Activated CD4-positive, CD25-positive, alpha-beta regulatory T cell treated with anti-CD3 and anti-CD28 coated beads, Interleukin-2, amount 50 U/mL, for 24 hours (primary cell): ENCODE measurements at regions not wholly inside any gene's neighbourhood (a gene's known extent, or its start where the extent isn't known, plus 50 kb on each side); places are given as distances from the start of the nearest gene placed in this dataset.
A peak's percentile ranks its signal among the peaks of the same experiment; 100 is the strongest.
"Not testable (repeated sequence)": the region's sequence is repeated elsewhere in the genome, so short reads cannot be mapped to it uniquely, and the experiment has no call there.

Experiments
- ATAC-seq, 2 donors: fragments of 150-1000 bp; cut with Tn5 transposase; one replicate each; pipeline ENCODE4 v1.10.0; 2021; ENCODE audit warnings: mild to moderate bottlenecking in 1 of 2, moderate library complexity in 1 of 2

DNA sequence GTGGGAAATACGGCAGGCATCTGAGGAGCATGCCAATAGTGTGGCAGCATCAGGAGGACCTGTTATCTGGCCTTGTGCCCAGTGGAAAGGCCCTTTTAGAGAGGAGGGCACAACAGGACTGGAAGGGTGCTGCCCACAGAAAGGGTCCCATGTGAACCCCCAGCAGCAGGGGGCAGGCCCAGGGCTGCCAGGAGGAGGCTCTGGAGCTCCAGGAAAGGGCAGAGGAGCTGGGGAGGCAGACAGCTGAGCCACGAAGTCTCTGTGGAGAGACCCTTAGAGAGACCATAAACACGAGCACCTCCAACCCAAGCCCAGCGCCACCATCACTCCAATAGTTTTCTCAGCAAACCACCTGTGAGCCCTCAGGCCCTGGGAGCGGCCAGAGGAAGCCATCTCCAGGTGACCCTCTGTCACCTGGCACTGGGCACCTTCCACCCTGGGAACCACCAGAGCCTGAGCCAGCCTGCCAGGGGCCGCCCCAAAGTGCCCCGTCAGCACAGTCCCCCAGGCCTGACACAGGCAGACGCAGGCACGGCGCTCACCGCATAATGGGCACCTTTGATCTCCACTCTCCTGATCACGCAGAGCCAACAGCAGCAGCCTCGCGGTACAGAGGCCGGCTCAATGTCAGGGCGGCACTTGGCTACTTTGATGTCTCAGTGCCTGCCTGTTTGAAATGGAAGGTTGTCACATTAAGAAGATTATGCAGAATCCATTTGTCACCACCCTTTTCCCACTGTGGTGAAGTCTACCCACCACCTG lies 162.5 kb upstream of the RAB6C start:
- no peak for ATAC-seq

GRCh38 chr2:129819855-129820254 lies 159.6 kb upstream of the RAB6C start:
- no peak for ATAC-seq

GRCh38 chr2:129820908-129821307 lies 158.6 kb upstream of the RAB6C start:
- ATAC-seq: no peak

DNA sequence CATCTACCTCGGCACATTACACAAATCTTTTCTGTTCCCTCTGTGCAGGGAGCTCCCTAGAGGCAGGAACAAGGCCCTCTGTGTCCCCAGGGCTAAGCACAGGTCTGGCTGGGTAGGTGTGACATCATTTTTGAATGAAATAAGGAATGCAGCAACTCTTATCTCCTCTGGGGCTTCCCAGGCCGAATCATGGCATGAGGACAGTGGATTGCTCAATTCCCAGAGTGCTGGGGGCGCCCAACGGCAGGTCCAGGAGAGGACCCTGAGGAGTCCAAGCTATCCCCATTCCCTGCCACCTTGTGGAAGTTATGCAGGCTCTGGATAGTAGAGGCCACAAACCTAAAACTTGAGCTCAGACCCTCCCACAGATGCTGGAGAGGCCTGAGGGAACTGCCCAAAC lies 158.0 kb upstream of the RAB6C start:
- ATAC-seq: no peak

GRCh38 chr2:129823044-129823443 lies 156.4 kb upstream of the RAB6C start:
- ATAC-seq: no peak

GRCh38 chr2:129827311-129828090 lies 152.0 kb upstream of the RAB6C start:
- no peak for ATAC-seq

- ATAC-seq: no peak
Observed at GRCh38 chr2:129828792-129829191, 150.7 kb upstream of the RAB6C start.

GRCh38 chr2:129829588-129829987 lies 149.9 kb upstream of the RAB6C start:
- ATAC-seq: no peak

DNA sequence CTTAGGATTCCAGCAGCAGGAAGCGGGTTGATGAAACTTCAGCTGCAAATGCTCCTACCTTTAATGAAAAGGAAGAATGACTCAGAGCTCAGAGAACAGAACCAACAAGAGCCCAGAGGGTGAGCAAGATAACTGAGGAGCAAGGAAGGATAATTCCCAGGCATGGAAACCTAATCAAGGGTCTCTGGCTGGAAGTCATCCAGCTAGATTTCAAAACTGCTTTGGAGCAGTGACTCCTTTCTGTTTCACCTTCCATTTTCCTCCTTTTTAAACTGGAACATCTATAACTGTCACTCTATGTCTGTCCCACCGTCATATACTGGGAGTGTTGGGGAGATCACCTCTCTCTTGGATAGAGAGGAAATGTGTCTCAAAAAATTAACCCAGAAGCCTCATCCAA lies 148.4 kb upstream of the RAB6C start:
- ATAC-seq: no peak

- not testable (repeated sequence) for ATAC-seq
Observed at GRCh38 chr2:129833465-129833864, 146.0 kb upstream of the RAB6C start.

DNA sequence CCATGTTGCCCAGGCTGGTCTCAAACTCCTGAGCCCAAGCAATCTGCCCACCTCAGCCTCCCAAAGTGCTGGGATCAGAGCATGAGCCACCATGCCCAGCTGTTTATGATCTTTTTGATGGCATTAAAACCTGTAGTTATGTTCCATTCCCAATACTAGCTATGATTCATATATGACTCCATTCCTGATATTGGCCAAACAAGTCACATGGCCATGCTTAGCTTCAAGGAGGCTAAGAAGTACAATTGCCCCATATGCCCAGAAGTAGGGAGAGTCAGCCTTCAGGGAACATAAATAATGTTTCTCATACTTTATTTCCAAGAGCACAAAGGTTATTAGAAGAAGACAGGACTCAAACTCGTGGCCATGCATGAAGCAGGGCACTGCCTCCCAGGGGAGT lies 132.4 kb upstream of the RAB6C start:
- ATAC-seq: no peak

DNA sequence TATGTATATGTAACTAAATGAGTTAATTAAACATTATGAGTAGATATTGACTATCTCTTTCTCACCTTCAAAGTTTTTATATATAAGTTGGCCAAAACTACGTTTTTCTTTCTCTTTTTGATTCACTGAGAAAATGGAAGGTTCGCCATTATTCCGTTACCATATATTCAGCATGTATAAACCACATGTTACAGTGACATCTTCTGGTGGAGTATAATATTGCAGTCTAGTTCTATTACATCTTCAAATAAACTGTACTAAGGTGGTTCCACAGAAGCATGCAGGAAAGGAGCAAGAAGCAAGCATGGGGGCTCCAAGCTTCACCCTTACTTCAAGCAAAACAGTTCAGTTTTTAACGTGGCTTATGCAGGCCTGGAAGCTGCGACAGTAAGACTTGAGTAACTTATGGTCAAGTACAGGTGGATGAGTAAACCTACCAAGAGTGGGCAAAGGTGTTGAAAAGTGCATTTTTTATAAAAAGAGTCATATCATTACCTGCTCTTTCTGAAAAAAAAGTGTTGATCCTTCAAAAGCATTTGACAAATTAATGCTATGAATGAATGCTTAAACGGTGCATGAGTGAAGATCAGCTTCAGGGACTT lies 129.8 kb upstream of the RAB6C start:
- ATAC-seq: peak; percentile 65

DNA sequence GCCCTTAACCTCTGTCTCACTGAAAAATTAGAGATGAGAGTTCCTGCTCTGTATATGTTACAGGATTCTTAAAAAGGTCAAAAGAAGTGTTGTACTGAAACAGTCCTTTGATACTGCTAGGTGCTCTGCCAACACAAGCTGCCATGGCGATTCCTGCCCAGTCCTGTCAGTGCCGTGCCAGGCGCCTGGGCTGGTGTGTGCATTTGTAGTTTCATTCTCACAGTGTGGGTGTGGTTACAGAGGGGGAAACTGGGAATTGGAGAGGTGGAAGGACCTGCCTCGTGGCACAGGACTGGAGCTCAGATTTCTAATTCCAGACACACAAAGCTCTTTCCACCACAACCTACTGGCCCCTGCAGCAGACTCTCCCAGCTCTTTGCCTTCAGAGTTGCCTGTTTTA lies 122.3 kb upstream of the RAB6C start:
- ATAC-seq: no peak

GRCh38 chr2:129859175-129859574 lies 120.3 kb upstream of the RAB6C start:
- ATAC-seq: no peak

DNA sequence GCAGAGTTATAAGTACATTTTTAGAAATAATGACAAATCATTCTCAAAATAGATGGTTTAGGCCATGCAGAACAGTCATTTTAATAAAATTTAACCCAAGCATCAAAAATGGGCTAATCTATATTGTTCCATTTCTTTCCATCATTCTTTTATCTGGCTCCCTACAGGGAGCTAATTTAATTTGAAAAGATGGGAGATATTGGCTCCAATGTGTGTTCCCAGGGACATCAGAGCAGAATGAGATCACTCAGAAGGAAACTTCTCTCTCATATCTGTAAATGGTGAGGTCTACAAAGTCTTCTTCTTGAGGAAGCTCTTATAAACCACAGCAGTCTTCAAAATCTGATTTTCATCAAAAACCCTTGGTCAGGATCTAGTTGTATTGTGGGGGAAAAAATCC lies 119.4 kb upstream of the RAB6C start:
- no peak for ATAC-seq

DNA sequence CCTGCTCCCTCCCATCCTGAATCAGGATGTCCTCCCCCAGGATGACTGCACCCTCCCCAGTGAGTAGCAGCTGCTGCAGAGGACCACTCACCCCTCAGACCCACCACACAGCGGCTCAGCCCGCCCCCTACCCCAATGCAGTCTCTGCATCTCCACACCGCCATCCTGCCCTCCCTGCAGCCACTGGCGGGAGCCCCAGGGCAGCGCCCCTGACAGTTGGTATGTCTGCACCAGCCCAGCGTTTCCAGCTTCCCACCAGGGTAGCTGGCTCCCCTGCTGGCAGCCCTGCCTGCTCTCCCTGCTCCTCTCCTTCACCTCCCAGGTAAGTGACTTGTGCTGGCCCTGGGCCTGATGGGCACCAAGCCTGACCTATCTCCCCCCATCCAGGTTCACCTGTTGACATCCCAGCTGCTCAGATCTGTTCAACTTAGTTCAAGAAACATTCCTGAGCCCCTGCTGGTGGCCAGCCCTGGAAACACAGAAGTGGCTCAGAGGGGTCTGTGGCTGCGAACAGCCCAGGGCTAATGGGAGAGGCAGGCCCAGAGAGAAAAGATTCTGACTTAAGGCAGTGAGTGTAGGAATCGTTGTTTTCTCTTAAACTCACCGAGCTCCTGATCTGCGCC lies 117.7 kb upstream of the RAB6C start:
- no peak for ATAC-seq

DNA sequence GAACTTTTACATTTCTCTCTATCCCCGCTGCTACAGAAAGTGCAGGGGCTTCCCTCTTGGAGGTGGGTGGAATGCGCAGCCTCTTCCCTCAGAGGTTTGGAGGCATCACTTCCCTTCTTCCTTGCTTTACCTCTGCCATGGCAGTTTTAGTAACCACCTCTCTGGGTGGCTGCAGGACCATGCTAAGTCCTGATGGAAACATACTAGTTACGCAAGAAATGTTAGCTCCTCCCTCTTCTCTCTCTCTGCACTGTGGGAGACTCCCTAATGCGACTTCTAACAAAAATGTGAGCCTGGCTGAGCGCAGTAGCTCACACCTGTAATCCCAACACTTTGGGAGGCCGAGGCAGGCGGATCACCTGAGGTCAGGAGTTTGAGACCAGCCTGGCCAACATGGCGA lies 116.8 kb upstream of the RAB6C start:
- no peak for ATAC-seq

DNA sequence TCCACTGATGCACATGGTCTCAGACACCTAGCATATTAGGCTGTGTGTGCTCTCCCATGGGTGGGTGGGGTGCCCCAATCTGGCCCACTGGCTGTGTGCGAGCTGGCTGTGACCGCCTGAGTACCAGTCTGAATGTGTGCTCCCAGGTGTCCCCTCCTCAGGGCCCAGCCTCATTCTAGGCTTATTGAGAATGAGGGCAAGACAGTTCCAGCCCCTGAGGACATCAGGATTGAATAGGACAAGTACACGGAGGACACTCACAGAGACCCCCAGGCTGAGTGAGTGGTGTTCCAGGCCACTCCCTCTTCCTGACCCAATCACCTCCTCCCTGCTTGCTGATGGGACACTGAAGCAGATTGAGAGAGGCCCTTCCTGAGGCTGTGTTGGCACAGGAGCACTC lies 116.1 kb upstream of the RAB6C start:
- ATAC-seq: no peak

DNA sequence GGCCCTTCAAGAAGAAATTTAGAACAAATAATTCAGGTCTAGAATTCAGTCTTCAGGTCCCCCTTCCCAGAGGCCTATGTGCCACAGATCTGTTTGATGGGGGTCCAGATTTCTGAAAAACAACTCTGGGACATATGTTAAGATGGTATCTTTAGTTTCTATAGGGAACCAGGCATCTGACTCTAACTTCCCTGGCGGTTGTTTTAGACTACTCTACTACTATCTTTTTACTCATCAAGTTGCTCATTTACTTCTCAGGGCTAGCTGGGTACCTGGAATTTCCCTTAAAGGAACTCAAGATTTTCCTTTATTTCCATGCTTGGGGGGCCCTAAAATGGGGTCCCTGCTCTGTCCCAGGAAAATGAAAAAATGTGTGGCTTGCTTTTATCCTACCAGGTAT lies 114.7 kb upstream of the RAB6C start:
- no peak for ATAC-seq

- no peak for ATAC-seq
Observed at GRCh38 chr2:129865976-129866375, 113.5 kb upstream of the RAB6C start.

GRCh38 chr2:129866391-129866790 lies 113.1 kb upstream of the RAB6C start:
- ATAC-seq: no peak

DNA sequence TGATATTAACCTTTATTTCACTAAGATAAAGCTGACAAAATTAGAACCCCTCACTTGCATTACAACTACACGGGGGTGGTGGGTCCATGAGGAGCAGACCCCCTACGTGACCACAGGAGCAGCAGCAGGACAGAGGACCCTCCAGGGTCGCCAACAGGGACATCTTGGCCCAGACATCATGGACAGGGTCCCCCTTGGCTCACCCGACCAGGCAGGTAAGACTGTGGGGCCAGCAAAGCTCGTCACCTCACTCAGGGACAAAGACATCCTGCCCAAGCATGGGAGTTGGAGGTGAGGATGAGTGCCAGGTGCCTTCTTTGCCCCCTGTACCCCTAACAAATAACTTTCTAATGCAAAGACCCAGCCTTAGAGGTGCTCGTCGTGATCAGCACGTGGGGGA lies 111.3 kb upstream of the RAB6C start:
- no peak for ATAC-seq

- ATAC-seq: no peak
Observed at GRCh38 chr2:129870685-129871241, 108.7 kb upstream of the RAB6C start.
